ENCODE measurements at regions not wholly inside any gene's neighbourhood (a gene's known extent, or its start where the extent isn't known, plus 50 kb on each side); places are given as distances from the start of the nearest gene placed in this dataset.

- DNase-seq (ENCODE audit: low spot score) = no peak
These were observed 472.3 kb downstream of the CDH26 start for GRCh38 chr20:60430516-60431001.

GRCh38 chr20:60431349-60431748 lies 473.1 kb downstream of the CDH26 start:
- DNase-seq (ENCODE audit: low spot score) = no peak

GRCh38 chr20:60437418-60437817 lies 479.2 kb downstream of the CDH26 start:
- no peak for DNase-seq (ENCODE audit: low spot score)

- DNase-seq (ENCODE audit: low spot score) = no peak
These were observed 488.3 kb downstream of the CDH26 start for GRCh38 chr20:60446267-60447111.

- no peak for DNase-seq (ENCODE audit: low spot score)
These were observed 489.5 kb downstream of the CDH26 start for GRCh38 chr20:60447703-60448102.

- DNase-seq (ENCODE audit: low spot score) = no peak
These were observed 495.4 kb downstream of the CDH26 start for GRCh38 chr20:60453388-60454246.

- no peak for DNase-seq (ENCODE audit: low spot score)
These were observed 496.3 kb downstream of the CDH26 start for GRCh38 chr20:60454491-60454890.

- no peak for DNase-seq (ENCODE audit: low spot score)
These were observed 497.0 kb downstream of the CDH26 start for GRCh38 chr20:60455272-60455671.

- DNase-seq (ENCODE audit: low spot score) = no peak
These were observed 501.0 kb downstream of the CDH26 start for GRCh38 chr20:60459212-60459611.

- DNase-seq (ENCODE audit: low spot score) = no peak
These were observed 503.8 kb downstream of the CDH26 start for GRCh38 chr20:60461993-60462392.

- DNase-seq (ENCODE audit: low spot score) = no peak
These were observed 505.6 kb downstream of the CDH26 start for GRCh38 chr20:60463798-60464197.

GRCh38 chr20:60465439-60465838 lies 507.2 kb downstream of the CDH26 start:
- no peak for DNase-seq (ENCODE audit: low spot score)

GRCh38 chr20:60465993-60466686 lies 507.9 kb downstream of the CDH26 start:
- no peak for DNase-seq (ENCODE audit: low spot score)

GRCh38 chr20:60466687-60467022 lies 508.4 kb downstream of the CDH26 start:
- no peak for DNase-seq (ENCODE audit: low spot score)

GRCh38 chr20:60467078-60467477 lies 508.9 kb downstream of the CDH26 start:
- DNase-seq (ENCODE audit: low spot score) = no peak

- no peak for DNase-seq (ENCODE audit: low spot score)
These were observed 509.5 kb downstream of the CDH26 start for GRCh38 chr20:60467771-60468170.

- DNase-seq (ENCODE audit: low spot score) = no peak
These were observed 511.6 kb downstream of the CDH26 start for GRCh38 chr20:60469829-60470228.

GRCh38 chr20:60470366-60470765 lies 512.1 kb downstream of the CDH26 start:
- no peak for DNase-seq (ENCODE audit: low spot score)

- DNase-seq (ENCODE audit: low spot score) = no peak
These were observed 515.0 kb downstream of the CDH26 start for GRCh38 chr20:60473211-60473610.

GRCh38 chr20:60474385-60474910 lies 516.2 kb downstream of the CDH26 start:
- no peak for DNase-seq (ENCODE audit: low spot score)

- no peak for DNase-seq (ENCODE audit: low spot score)
These were observed 517.8 kb downstream of the CDH26 start for GRCh38 chr20:60476045-60476444.

- DNase-seq (ENCODE audit: low spot score) = no peak
These were observed 519.7 kb downstream of the CDH26 start for GRCh38 chr20:60477958-60478357.
